ENCODE measurements at regions not wholly inside any gene's neighbourhood (a gene's known extent, or its start where the extent isn't known, plus 50 kb on each side); places are given as distances from the start of the nearest gene placed in this dataset.
"Not testable (repeated sequence)": the region's sequence is repeated elsewhere in the genome, so short reads cannot be mapped to it uniquely, and the experiment has no call there.

DNA sequence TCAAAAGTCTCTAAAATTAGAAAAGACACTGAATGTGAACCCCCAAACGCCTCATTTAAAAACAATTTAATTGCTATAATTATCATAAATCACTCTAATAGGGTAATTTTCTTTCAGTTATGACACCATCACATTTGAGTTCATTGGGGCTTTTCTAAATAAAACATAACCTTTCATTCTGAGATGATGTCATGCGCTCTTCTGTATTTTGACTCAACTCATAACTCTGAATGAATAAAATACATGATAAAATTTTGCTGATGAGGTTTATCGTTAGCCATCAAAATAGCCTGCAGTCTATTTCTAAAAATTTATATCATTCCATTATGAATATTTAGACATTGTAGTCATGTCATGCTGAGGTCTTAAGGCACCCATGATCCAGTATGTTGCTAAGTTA, 1099.7 kb downstream of the SUCLG1 start:
- H3K4me2 ChIP-seq: no peak overlapping the region
- H3K9me2 ChIP-seq (replicated peaks; ENCODE audit: insufficient read depth): no peaks in the 10 kb centered on the region
- TF ChIP-seq EZH2 (IDR thresholded peaks at IDR 0.05; ENCODE audit: borderline replicate concordance): no peak
- no peak for TF ChIP-seq EZH2phosphoT487 (IDR thresholded peaks at IDR 0.05; ENCODE audit: low read depth, severe bottlenecking, unreplicated experiment)
- TF ChIP-seq, protein P1, sequence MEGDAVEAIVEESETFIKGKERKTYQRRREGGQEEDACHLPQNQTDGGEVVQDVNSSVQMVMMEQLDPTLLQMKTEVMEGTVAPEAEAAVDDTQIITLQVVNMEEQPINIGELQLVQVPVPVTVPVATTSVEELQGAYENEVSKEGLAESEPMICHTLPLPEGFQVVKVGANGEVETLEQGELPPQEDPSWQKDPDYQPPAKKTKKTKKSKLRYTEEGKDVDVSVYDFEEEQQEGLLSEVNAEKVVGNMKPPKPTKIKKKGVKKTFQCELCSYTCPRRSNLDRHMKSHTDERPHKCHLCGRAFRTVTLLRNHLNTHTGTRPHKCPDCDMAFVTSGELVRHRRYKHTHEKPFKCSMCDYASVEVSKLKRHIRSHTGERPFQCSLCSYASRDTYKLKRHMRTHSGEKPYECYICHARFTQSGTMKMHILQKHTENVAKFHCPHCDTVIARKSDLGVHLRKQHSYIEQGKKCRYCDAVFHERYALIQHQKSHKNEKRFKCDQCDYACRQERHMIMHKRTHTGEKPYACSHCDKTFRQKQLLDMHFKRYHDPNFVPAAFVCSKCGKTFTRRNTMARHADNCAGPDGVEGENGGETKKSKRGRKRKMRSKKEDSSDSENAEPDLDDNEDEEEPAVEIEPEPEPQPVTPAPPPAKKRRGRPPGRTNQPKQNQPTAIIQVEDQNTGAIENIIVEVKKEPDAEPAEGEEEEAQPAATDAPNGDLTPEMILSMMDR (IDR thresholded peaks at IDR 0.05; ENCODE audit: poor library complexity): no peak
- no peaks in the 10 kb centered on the region for H3K4me1 ChIP-seq (ENCODE audit: insufficient read depth)
- no peaks in the 10 kb centered on the region for H3K36me3 ChIP-seq (replicated peaks; ENCODE audit: insufficient read depth, low read depth)
- H3K4me3 ChIP-seq: no peak overlapping the region
- no peak for DNase-seq (ENCODE audit: low spot score)
- H3K27me3 ChIP-seq: no peaks in the 10 kb centered on the region
- H3K79me2 ChIP-seq: no peaks in the 10 kb centered on the region
- H4K20me1 ChIP-seq (ENCODE audit: insufficient read depth, poor library complexity, severe bottlenecking): no peaks in the 10 kb centered on the region
- no peak overlapping the region for H2AFZ ChIP-seq
- no peak overlapping the region for H3K27ac ChIP-seq
- no peaks in the 10 kb centered on the region for H3K9me3 ChIP-seq (ENCODE audit: low read depth)
- WGBS (ENCODE audit: low lambda C conversion rate, missing lambda C conversion rate): 97% methylated on average over 3 of the region's 3 CpGs

DNA sequence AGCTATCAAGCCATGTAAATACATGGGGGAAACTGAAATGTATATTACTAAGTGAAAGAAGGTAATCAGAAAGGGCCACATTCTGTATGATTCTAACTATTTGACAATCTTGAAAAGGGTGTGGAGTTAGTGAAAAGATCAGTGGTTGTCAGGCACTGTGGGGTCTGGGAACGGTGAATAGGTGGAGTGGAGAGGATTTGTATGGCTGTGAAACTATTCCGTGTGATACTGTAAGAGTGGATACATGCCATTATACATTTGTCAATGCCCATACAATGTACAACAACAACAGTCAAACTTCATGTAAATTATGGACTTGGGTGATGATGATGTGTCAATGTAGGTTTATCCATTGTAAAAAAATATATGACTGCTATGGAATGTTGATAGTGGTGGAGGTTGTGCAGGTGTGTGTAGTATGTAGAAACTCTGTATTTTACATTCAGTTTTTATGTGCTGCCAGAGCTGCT, 1116.2 kb downstream of the SUCLG1 start:
- no peak overlapping the region for H2AFZ ChIP-seq
- no peaks in the 10 kb centered on the region for H3K36me3 ChIP-seq (replicated peaks; ENCODE audit: insufficient read depth, low read depth)
- no peak overlapping the region for H3K4me2 ChIP-seq
- WGBS (ENCODE audit: low lambda C conversion rate, missing lambda C conversion rate): 98% methylated on average over 2 of the region's 2 CpGs
- H3K79me2 ChIP-seq: no peaks in the 10 kb centered on the region
- H3K9me2 ChIP-seq (replicated peaks; ENCODE audit: insufficient read depth): no peaks in the 10 kb centered on the region
- TF ChIP-seq EZH2phosphoT487 (IDR thresholded peaks at IDR 0.05; ENCODE audit: low read depth, severe bottlenecking, unreplicated experiment) (no peak), EZH2 (IDR thresholded peaks at IDR 0.05; ENCODE audit: borderline replicate concordance) (no peak)
- TF ChIP-seq, protein P1 (IDR thresholded peaks at IDR 0.05; ENCODE audit: poor library complexity): no peak
- no peaks in the 10 kb centered on the region for H3K4me1 ChIP-seq (ENCODE audit: insufficient read depth)
- no peak for DNase-seq (ENCODE audit: low spot score)
- no peak overlapping the region for H3K4me3 ChIP-seq
- no peaks in the 10 kb centered on the region for H4K20me1 ChIP-seq (ENCODE audit: insufficient read depth, poor library complexity, severe bottlenecking)
- H3K27ac ChIP-seq: no peak overlapping the region
- no peaks in the 10 kb centered on the region for H3K9me3 ChIP-seq (ENCODE audit: low read depth)
- H3K27me3 ChIP-seq: no peaks in the 10 kb centered on the region

DNA sequence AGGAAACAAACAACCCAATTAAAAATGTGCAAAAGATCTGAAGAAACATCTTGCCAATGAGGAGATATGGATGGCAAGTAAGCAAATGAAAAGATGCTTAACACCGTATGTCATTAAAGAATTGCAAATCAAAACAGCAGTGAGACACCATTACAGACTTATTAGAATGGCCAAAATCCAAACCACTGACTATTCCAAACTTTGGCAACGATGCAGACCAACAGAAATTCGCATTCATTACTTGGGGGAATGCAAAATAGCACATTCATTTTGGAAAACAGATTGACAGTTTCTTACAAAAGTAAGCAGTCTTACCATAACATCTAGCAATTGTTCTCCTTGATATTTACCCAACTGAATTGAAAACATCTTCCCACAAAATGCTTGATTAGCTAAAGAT, 1118.7 kb downstream of the SUCLG1 start:
- Histone ChIP-seq H3K4me2 (no peak overlapping the region), H2AFZ (no peak overlapping the region), H3K4me1 (ENCODE audit: insufficient read depth) (no peaks in the 10 kb centered on the region), H3K9me3 (ENCODE audit: low read depth) (no peaks in the 10 kb centered on the region), H4K20me1 (ENCODE audit: insufficient read depth, poor library complexity, severe bottlenecking) (no peaks in the 10 kb centered on the region), H3K36me3 (replicated peaks; ENCODE audit: insufficient read depth, low read depth) (no peaks in the 10 kb centered on the region), H3K4me3 (no peak overlapping the region), H3K79me2 (no peaks in the 10 kb centered on the region), H3K9me2 (replicated peaks; ENCODE audit: insufficient read depth) (no peaks in the 10 kb centered on the region), H3K27me3 (no peaks in the 10 kb centered on the region), H3K27ac (no peak overlapping the region)
- WGBS (ENCODE audit: low lambda C conversion rate, missing lambda C conversion rate): 94% methylated on average over 3 of the region's 3 CpGs
- TF ChIP-seq EZH2phosphoT487 (IDR thresholded peaks at IDR 0.05; ENCODE audit: low read depth, severe bottlenecking, unreplicated experiment) (no peak), EZH2 (IDR thresholded peaks at IDR 0.05; ENCODE audit: borderline replicate concordance) (no peak)
- TF ChIP-seq, protein P1 (IDR thresholded peaks at IDR 0.05; ENCODE audit: poor library complexity): no peak
- DNase-seq (ENCODE audit: low spot score): no peak

DNA sequence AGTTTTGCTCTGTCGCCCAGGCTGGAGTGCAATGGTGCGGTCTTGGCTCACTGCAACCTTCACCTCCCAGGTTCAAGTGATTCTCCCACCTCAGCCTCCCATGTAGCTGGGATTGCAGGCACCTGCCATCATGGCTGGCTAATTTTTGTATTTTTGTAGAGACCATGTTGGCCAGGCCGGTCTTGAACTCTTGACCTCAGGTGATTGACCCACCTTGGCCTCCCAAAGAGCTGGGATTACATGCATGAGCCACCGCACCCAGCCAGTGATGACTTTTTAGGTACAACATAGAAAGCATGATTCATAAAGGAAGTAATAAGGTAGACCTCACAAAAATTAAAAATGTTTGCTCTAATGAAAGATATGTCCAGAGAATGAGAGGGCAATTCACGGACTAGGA, 1119.1 kb downstream of the SUCLG1 start:
- H2AFZ ChIP-seq; H3K9me3 ChIP-seq (ENCODE audit: low read depth); H3K4me2 ChIP-seq; H3K9me2 ChIP-seq (replicated peaks; ENCODE audit: insufficient read depth); H3K27me3 ChIP-seq; H3K36me3 ChIP-seq (replicated peaks; ENCODE audit: insufficient read depth, low read depth); H3K4me3 ChIP-seq; DNase-seq (ENCODE audit: low spot score); H3K27ac ChIP-seq; H4K20me1 ChIP-seq (ENCODE audit: insufficient read depth, poor library complexity, severe bottlenecking); H3K4me1 ChIP-seq (ENCODE audit: insufficient read depth); H3K79me2 ChIP-seq: not testable (repeated sequence)
- WGBS (ENCODE audit: low lambda C conversion rate, missing lambda C conversion rate): 95% methylated on average over 5 of the region's 5 CpGs
